ENCODE measurements at regions not wholly inside any gene's neighbourhood (a gene's known extent, or its start where the extent isn't known, plus 50 kb on each side); places are given as distances from the start of the nearest gene placed in this dataset.

DNA sequence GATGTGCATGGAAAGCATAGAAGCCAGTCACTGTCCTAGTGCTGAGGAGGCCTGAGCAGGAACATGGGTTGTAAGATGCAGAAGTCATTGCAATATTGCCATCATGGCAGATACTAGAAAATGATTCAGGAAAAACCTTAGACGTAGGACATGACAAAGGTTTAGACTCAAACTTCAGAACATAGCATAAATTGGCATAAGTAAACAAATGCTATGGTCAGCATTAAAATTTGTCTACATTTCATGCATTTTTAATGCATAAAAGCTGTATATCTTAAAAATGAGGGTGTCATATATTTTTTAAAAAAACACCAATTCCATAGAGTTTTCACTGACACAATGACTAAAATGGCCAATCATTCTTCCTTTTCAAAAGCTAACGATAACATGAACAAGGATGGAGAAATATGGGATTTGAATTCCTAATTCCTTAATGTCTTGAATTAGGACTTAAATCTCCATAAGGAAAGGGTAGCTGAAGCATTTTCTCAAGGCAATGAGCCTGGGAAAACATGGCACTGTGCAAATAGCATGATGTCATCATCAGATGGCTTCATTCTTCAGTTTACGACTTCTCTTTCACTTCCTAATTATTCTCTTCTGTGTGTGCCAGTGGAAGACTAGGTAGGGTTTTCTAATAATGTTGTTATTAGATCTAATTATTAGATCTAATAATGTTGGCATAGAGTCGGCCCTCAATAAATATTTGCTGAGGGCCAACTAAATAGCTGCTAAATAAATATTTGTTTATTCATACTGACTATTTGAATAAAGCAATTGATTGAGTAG lies 125.1 kb upstream of the FRG1 start:
- 79 to 82% methylated on average over 4 of the region's 4 CpGs for WGBS, 2 donors
- DNase-seq (ENCODE audit: low spot score in 2 of 2), result no peak
- H3K27me3 ChIP-seq, result no peaks in the 10 kb centered on the region
- no peaks in the 10 kb centered on the region for H3K36me3 ChIP-seq
- no peak overlapping the region for H3K27ac ChIP-seq
- H3K9me3 ChIP-seq, result peaks cover 0 to 3% (median 0%) of the 10 kb centered on the region in 4 donors
- H3K4me1 ChIP-seq, result no peaks in the 10 kb centered on the region
- TF ChIP-seq EP300 (IDR thresholded peaks at IDR 0.05) (no peak), CTCF (IDR thresholded peaks at IDR 0.05) (no peak), POLR2A (IDR thresholded peaks at IDR 0.05) (no peak)
- H3K4me3 ChIP-seq, result no peak overlapping the region

DNA sequence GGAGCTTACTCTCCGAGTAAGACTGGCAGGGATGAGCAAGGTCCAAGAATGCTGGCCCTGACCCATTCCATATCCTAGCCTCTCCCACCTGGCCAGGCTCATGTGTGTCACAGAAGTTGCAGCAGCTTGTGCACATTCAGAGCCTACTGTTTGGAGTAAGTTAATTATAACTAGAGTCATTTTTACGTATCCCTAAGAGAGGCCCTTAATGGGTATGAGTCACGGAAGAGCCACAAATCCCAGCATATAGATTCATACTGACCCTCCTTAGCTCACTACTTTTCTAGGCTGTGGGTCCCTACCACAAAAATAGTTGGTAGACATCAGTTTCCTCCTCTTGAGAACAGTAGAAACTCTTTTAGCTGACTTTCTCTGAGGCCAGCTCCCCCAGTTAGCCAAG lies 118.3 kb upstream of the FRG1 start:
- no peaks in the 10 kb centered on the region for H3K36me3 ChIP-seq
- no peak overlapping the region for H3K4me3 ChIP-seq
- no peak for DNase-seq (ENCODE audit: low spot score in 2 of 2)
- WGBS, 2 donors, result 76 to 83% methylated on average over 3 of the region's 3 CpGs
- H3K4me1 ChIP-seq, result no peaks in the 10 kb centered on the region
- no peaks in the 10 kb centered on the region for H3K9me3 ChIP-seq
- H3K27ac ChIP-seq, result no peak overlapping the region
- TF ChIP-seq POLR2A (IDR thresholded peaks at IDR 0.05) (no peak), CTCF (IDR thresholded peaks at IDR 0.05) (no peak), EP300 (IDR thresholded peaks at IDR 0.05) (no peak)
- no peaks in the 10 kb centered on the region for H3K27me3 ChIP-seq

GRCh38 chr4:189823591-189823990 lies 117.1 kb upstream of the FRG1 start:
- Histone ChIP-seq H3K27me3 (no peaks in the 10 kb centered on the region), H3K4me1 (no peaks in the 10 kb centered on the region), H3K27ac (no peak overlapping the region), H3K9me3 (no peaks in the 10 kb centered on the region), H3K36me3 (no peaks in the 10 kb centered on the region), H3K4me3 (no peak overlapping the region)
- 43 to 44% methylated on average over 3 of the region's 3 CpGs for WGBS, 2 donors
- DNase-seq (ENCODE audit: low spot score in 2 of 2), result no peak
- TF ChIP-seq EP300 (IDR thresholded peaks at IDR 0.05) (no peak), CTCF (IDR thresholded peaks at IDR 0.05) (no peak), POLR2A (IDR thresholded peaks at IDR 0.05) (no peak)

- no peaks in the 10 kb centered on the region for H3K27me3 ChIP-seq
- WGBS, 2 donors, result 91 to 94% methylated on average over 4 of the region's 4 CpGs
- H3K36me3 ChIP-seq, result no peaks in the 10 kb centered on the region
- no peak overlapping the region for H3K4me3 ChIP-seq
- H3K27ac ChIP-seq, result no peak overlapping the region
- H3K9me3 ChIP-seq, result no peaks in the 10 kb centered on the region
- DNase-seq (ENCODE audit: low spot score in 2 of 2), result no peak
- TF ChIP-seq EP300 (IDR thresholded peaks at IDR 0.05), result no peak
- TF ChIP-seq CTCF (IDR thresholded peaks at IDR 0.05), result no peak
- TF ChIP-seq POLR2A (IDR thresholded peaks at IDR 0.05), result no peak
- no peaks in the 10 kb centered on the region for H3K4me1 ChIP-seq
Observed at GRCh38 chr4:189825466-189825865, 115.2 kb upstream of the FRG1 start.

DNA sequence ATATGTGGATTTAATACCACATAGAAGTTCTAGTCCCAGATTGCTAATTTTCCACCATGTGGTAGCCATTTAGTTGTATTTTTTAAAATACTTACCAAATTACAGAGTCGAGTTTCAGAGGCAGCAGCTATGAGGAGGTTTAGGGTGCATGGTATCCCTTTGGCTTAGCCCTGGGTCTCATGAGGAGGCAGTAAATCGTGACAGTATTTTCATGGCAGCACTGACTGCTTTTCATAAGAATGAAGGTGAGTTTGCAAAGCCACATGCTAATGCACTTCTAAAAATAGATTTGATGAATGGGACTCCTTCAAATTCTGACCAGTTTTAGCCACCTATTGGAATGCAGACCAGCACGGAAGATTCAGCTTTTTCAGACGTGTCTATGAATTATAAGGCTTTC lies 114.0 kb upstream of the FRG1 start:
- no peak for TF ChIP-seq CTCF (IDR thresholded peaks at IDR 0.05)
- TF ChIP-seq EP300 (IDR thresholded peaks at IDR 0.05), result no peak
- H3K27me3 ChIP-seq, result no peaks in the 10 kb centered on the region
- DNase-seq (ENCODE audit: low spot score in 2 of 2), result no peak
- no peaks in the 10 kb centered on the region for H3K36me3 ChIP-seq
- H3K27ac ChIP-seq, result no peak overlapping the region
- no peaks in the 10 kb centered on the region for H3K4me1 ChIP-seq
- no peak overlapping the region for H3K4me3 ChIP-seq
- H3K9me3 ChIP-seq, result no peaks in the 10 kb centered on the region
- WGBS, 2 donors, result 48 to 49% methylated on average over 4 of the region's 4 CpGs
